HG02943 (cell line): ENCODE measurements at regions not wholly inside any gene's neighbourhood (a gene's known extent, or its start where the extent isn't known, plus 50 kb on each side); places are given as distances from the start of the nearest gene placed in this dataset.
"Not testable (repeated sequence)": the region's sequence is repeated elsewhere in the genome, so short reads cannot be mapped to it uniquely, and the experiment has no call there.

Source experiments
- ATAC-seq: cut with Tn5 transposase; IDR thresholded peaks from one replicate; pipeline ENCODE4 v1.9.1; 2021; ENCODE audit warnings: mild to moderate bottlenecking, low read depth, moderate library complexity; ENCODE audit not compliant: unreplicated experiment

GRCh38 chr5:60519372-60519771, 180.6 kb downstream of the DEPDC1B start:
- no peak for ATAC-seq

- ATAC-seq, result no peak
Observed at GRCh38 chr5:60517850-60518249, 182.1 kb downstream of the DEPDC1B start.

DNA sequence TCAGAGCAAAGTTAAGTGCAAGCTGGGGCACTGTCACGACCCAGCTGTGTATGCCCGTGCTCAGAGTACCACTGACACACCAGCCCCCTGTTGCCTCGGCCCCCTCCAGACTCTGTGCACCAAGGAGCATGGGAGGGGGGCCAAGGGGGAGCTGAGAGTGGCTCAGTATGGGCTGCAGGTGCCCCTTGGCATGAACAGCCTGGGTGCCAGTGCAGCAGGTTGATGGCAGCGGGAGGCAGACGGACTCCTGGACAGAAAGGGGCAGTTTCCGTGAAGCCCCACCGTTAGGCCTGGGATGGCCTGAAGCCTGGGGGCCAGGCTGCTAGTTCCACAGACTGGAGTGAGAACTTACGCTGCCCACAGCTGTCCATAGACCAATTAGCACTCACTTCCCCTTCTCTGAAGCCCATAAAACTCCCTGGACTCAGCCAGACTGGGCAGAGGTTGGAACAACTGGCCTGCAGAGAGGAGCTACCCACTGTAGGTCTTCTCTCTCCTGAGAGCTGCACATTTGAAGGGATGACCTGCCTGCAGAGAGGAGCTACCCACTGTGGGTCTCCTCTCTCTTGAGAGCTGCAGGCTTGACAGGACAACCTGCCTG, 182.8 kb downstream of the DEPDC1B start:
- no peak for ATAC-seq

DNA sequence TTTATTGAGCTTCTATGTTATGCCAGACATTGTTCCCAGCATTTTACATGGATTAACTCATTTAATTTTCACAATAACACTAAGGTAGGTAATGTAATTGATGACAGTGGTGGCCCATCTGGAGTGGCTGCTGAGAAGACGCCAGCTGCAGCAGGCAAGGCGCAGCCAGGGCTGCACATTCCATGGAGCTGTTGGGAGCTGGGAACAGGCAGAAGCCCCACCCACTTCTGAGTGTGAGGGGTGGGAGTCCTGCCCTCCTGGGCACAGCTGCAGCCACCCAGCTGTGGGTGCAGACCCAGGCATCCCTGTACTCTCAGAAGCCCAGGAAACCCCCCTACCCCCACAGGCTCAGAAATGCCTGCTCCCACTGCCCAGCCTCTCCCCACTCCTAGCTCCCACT, 183.3 kb downstream of the DEPDC1B start:
- no peak for ATAC-seq

DNA sequence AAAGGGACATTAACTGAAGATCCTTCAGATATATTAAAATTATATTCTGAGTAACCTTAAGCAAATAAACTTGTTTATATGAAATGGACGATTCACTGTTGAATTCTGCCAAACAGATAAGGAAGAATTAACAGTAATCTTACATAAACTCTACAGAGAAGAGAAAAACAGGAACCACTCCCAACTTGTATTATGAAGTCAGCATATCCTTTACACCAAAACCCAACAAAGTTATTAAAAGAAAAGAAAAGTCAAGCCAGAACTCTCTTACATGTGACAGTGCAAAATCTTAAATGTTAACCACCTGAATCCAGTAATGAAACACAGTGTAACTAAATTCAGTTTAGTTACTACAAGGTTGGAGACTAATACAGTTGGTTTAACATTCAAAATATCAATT, 185.8 kb downstream of the DEPDC1B start:
- ATAC-seq, result no peak

DNA sequence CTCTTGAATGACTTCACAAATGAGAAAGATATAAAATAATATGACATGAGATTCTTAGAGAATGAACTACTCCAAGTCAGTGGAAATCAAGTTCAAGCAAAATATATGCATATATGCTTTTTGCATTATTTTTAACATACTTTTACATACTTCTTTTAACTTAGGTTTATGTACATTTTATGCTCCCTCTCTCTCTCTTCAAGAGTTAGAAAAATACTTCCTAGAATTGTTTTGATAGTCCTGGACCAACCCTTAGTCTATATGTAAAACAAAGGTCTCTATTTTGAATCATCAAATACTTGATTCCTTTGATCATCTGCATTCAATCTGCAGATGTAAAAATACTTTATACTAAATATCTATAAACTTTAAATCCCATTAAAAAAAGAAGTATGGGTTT, 187.8 kb downstream of the DEPDC1B start:
- ATAC-seq, result no peak

GRCh38 chr5:60510663-60511062, 189.3 kb downstream of the DEPDC1B start:
- no peak for ATAC-seq

GRCh38 chr5:60510049-60510448, 189.9 kb downstream of the DEPDC1B start:
- ATAC-seq, result no peak

GRCh38 chr5:60509519-60509918, 190.4 kb downstream of the DEPDC1B start:
- no peak for ATAC-seq

GRCh38 chr5:60507687-60508086, 192.3 kb downstream of the DEPDC1B start:
- ATAC-seq, result no peak

DNA sequence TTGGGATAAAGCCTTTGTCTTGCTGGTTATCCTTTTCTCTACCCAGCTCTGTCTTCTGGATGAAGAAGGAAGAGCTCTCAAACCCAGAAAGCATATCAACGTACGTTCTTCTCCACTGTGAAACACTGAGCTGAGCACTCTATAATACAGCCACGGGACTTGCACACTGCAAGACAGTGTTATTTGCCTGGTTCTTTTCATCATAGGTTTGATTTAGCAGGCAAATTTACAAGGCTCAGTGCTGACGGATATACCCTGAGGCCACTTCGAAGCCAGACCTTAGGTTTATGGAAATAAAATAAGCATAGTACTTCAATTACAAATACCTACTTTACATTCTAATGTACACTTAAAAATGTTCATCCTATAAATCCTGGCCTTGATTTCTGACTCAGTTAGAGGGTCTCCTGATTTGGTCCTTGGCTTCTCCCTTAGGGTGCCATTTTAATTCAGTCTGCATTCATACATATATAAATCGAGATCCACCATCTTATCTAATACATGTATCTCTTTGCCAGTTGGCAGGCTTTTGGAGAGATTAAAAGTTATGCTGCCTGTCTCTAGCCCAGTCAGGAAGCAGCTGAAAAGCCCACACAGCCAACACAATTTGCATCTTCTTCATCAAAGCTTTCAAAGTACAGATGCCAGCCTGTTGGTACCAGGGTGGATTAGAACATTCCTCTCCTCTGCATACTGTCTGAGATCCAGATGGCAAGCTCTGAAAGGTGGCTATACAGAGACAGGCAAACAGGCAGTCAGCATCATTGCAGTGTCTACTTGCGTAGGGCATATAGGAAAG, 194.4 kb downstream of the DEPDC1B start:
- ATAC-seq, result no peak

DNA sequence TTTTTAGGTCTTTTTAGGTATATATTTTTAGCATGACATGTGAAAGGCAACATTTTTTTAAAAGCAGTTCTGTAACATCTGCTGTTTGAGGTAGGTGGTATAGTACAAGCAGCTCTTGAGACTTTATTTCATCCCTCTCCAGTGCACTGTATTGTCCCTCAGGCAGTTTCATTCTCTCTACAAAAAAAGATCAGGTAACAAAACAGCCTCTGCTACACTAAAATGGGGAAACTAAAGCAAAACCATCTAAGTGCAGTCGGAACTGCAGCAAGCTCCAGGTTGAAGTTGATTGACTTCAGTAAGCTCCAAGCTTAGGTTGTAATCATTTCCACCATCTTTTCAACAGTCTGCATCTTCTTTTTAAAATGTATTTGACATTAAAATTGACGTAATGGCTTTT, 195.6 kb downstream of the DEPDC1B start:
- peak; percentile 68 for ATAC-seq

DNA sequence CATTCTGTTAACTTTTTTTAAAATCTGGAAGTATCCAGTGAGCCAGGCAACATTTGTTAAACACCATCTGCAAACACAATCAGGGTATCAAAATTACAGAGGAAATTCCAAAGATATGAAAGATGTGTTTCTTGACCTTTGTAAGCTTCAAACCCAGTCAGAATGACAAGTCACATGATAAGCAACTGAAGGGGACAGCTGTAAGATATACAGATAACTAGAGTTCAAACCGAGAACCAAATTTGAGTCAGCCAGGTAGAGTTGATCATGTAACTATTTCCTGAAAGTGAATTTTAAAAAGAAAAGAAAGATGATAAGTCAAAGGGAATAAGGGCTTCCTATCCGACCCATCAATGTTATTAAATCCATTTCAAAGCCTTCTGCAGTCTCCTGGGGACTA, 196.2 kb downstream of the DEPDC1B start:
- peak; percentile 81 for ATAC-seq

DNA sequence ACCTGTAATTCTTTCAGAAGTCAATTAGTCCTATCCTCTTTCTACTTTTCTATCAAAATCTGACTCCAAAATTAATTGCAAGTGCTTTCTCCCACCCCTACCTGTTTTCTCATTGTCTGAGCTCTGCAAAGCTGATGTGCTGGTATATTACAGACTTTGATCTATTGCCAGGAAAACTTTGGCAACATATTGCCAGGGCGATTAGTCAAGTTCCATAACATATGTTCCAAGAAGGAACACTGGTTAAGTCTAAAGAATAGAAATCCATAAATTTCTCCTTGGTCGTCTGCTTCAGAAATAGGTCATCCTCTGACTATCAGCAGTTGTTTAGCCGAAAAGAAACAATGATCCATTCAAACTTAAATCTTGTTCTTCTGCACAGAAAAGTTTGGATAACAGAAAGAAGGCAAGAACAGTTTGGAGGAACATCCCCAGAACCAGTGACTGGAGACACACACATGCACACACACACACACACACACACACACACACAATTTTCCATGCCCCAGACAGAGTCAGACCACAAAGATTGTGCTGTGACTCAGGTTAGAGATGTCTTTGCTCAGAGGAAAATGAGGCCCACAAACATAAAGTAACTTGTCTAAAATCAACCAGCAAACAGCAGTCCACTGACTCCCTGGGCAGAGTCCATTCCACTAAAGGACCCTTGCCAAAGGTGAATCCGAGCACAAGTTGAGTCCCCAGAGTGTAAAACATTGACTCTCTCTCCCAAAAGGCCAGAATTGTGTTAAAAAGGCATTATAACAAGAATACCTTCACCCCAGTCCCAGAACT, 202.1 kb downstream of the DEPDC1B start:
- ATAC-seq, result no peak

- no peak for ATAC-seq
Observed at GRCh38 chr5:60495644-60496520, 204.1 kb downstream of the DEPDC1B start.

- ATAC-seq, result no peak
Observed at GRCh38 chr5:60494635-60495034, 205.3 kb downstream of the DEPDC1B start.

- no peak for ATAC-seq
Observed at GRCh38 chr5:60494144-60494543, 205.8 kb downstream of the DEPDC1B start.

DNA sequence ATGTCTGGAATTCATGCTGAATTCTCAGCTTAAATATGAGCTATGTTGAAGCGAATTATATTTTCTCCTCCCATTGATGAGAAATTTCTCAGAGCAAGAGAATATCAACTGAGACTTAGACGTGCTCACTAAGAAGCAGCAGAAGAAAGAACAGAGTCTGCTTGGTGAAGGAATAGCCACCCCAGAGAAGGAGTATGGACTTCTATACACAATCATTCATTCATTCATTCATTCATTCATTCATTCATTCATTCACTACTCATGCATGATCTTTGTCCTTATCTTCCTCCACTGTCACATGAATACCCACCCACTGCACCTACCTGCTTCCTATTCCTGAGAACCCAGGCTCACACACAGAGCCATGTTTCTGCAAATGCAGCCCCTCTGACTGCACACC, 206.6 kb downstream of the DEPDC1B start:
- no peak for ATAC-seq

- ATAC-seq, result no peak
Observed at GRCh38 chr5:60492958-60493357, 207.0 kb downstream of the DEPDC1B start.

- ATAC-seq, result not testable (repeated sequence)
Observed at GRCh38 chr5:60492358-60492757, 207.6 kb downstream of the DEPDC1B start.
